ENCODE measurements at regions not wholly inside any gene's neighbourhood (a gene's known extent, or its start where the extent isn't known, plus 50 kb on each side); places are given as distances from the start of the nearest gene placed in this dataset.

GRCh38 chr5:89350684-89351083, 467.7 kb upstream of the MEF2C start:
- TF ChIP-seq POLR2A (IDR thresholded peaks at IDR 0.05; ENCODE audit: low read depth, low read length) (no peak), POLR2AphosphoS5 (IDR thresholded peaks at IDR 0.05; ENCODE audit: insufficient read depth, low read depth, low read length) (no peak), CTCF (IDR thresholded peaks at IDR 0.05; ENCODE audit: extremely low read depth in 1 of 2, insufficient read depth in 1 of 2, low read depth in 1 of 2, low read length in 2 of 2) (no peak), EZH2 (IDR thresholded peaks at IDR 0.05; ENCODE audit: borderline replicate concordance, low read depth, low read length, severe bottlenecking) (no peak)

Measured in endothelial cell of umbilical vein (primary cell).